ENCODE measurements at regions not wholly inside any gene's neighbourhood (a gene's known extent, or its start where the extent isn't known, plus 50 kb on each side); places are given as distances from the start of the nearest gene placed in this dataset.

DNA sequence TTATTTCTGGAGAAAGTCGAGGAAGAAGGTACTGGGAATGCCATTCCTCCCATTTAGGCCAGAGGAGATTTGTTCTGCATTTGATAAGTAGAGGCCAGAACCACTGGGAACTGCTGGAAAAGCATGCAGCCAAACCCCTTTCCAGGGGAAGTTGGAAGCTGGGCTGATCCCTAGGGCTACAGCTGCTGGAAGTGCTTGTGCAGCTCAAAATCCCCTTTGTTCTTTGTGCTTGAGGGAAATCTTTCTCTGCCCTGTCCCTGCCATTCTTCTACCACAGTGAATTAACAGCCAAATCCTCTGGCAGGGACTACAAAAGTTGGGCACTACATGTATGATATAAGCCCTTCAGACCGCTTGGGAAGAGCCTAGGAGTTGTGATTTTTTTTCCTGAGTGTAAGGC is 734.1 kb downstream of the LRRIQ3 start:
- no peak overlapping the region for H3K4me3 Mint-ChIP-seq
- no peaks in the 10 kb centered on the region for H3K36me3 ChIP-seq (ENCODE audit: insufficient read depth)
- H3K27ac Mint-ChIP-seq: peak overlapping the region; percentile 27; the same call in 1 of the 2 replicates
- TF ChIP-seq ZNF462 (CRISPR knock-in tag; IDR thresholded peaks at IDR 0.05) (no peak), EZH2 (IDR thresholded peaks at IDR 0.05; ENCODE audit: low read depth, unreplicated experiment) (no peak), JUNB (IDR thresholded peaks at IDR 0.05; ENCODE audit: unreplicated experiment) (no peak), CREB1 (CRISPR knock-in tag; IDR thresholded peaks at IDR 0.05; ENCODE audit: low read depth) (no peak), ZNF331 (CRISPR knock-in tag; IDR thresholded peaks at IDR 0.05; ENCODE audit: low read depth) (no peak), POLR2AphosphoS5 (IDR thresholded peaks at IDR 0.05; ENCODE audit: low read depth) (no peak), NANOG (IDR thresholded peaks at IDR 0.05; ENCODE audit: borderline replicate concordance) (no peak), ZNF114 (CRISPR knock-in tag; IDR thresholded peaks at IDR 0.05) (no peak), STAT1 (IDR thresholded peaks at IDR 0.05; ENCODE audit: unreplicated experiment) (no peak), REST (IDR thresholded peaks at IDR 0.05; ENCODE audit: unreplicated experiment) (no peak), EZH2phosphoT487 (IDR thresholded peaks at IDR 0.05; ENCODE audit: unreplicated experiment) (no peak)
- TF ChIP-seq, protein P1, sequence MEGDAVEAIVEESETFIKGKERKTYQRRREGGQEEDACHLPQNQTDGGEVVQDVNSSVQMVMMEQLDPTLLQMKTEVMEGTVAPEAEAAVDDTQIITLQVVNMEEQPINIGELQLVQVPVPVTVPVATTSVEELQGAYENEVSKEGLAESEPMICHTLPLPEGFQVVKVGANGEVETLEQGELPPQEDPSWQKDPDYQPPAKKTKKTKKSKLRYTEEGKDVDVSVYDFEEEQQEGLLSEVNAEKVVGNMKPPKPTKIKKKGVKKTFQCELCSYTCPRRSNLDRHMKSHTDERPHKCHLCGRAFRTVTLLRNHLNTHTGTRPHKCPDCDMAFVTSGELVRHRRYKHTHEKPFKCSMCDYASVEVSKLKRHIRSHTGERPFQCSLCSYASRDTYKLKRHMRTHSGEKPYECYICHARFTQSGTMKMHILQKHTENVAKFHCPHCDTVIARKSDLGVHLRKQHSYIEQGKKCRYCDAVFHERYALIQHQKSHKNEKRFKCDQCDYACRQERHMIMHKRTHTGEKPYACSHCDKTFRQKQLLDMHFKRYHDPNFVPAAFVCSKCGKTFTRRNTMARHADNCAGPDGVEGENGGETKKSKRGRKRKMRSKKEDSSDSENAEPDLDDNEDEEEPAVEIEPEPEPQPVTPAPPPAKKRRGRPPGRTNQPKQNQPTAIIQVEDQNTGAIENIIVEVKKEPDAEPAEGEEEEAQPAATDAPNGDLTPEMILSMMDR (conservative IDR thresholded peaks at IDR 0.05; ENCODE audit: low read depth in 2 of 2): no peak
- TF ChIP-seq, protein P2, sequence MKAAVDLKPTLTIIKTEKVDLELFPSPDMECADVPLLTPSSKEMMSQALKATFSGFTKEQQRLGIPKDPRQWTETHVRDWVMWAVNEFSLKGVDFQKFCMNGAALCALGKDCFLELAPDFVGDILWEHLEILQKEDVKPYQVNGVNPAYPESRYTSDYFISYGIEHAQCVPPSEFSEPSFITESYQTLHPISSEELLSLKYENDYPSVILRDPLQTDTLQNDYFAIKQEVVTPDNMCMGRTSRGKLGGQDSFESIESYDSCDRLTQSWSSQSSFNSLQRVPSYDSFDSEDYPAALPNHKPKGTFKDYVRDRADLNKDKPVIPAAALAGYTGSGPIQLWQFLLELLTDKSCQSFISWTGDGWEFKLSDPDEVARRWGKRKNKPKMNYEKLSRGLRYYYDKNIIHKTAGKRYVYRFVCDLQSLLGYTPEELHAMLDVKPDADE (IDR thresholded peaks at IDR 0.05): no peak
- no peaks in the 10 kb centered on the region for H3K79me2 ChIP-seq (replicated peaks; ENCODE audit: insufficient read depth)
- H3K9me3 Mint-ChIP-seq: no peaks in the 10 kb centered on the region
- DNase-seq (ENCODE audit: low spot score) (no peak), ATAC-seq (no peak)
- no peaks in the 10 kb centered on the region for H3K27me3 ChIP-seq (ENCODE audit: insufficient read depth)
- no peaks in the 10 kb centered on the region for H3K4me1 ChIP-seq (ENCODE audit: insufficient read depth)
- H3K4me2 ChIP-seq: no peak overlapping the region
- H3K27ac ChIP-seq (ENCODE audit: low read depth): no peak overlapping the region
- H3K9me2 ChIP-seq (ENCODE audit: insufficient read depth): no peaks in the 10 kb centered on the region
- H3F3A ChIP-seq (replicated peaks; ENCODE audit: low read depth): no peaks in the 10 kb centered on the region
- peak overlapping the region; percentile 68 for H2AFZ ChIP-seq
- no peak overlapping the region for H3K4me3 ChIP-seq
- no peaks in the 10 kb centered on the region for H3K36me3 Mint-ChIP-seq (ENCODE audit: low read depth)
- no peaks in the 10 kb centered on the region for H4K20me1 ChIP-seq (replicated peaks; ENCODE audit: insufficient read depth)
- H3K27me3 Mint-ChIP-seq (ENCODE audit: insufficient read depth, low read depth, poor library complexity): no peaks in the 10 kb centered on the region
- no peaks in the 10 kb centered on the region for H3K4me1 Mint-ChIP-seq

Measured in GM23338 (cell line).